CD4-positive, alpha-beta T cell treated with Interleukin-12 subunit alpha and Interleukin-12 subunit beta, for 1 hour (primary cell): ENCODE measurements at regions not wholly inside any gene's neighbourhood (a gene's known extent, or its start where the extent isn't known, plus 50 kb on each side); places are given as distances from the start of the nearest gene placed in this dataset.
"Not testable (repeated sequence)": the region's sequence is repeated elsewhere in the genome, so short reads cannot be mapped to it uniquely, and the experiment has no call there.

Experiments
- DNase-seq: peaks from one replicate; pipeline ENCODE4 v3.0.0-alpha.2; 2020

- no peak for DNase-seq
Measured at GRCh38 chr18:79596446-79597175, 83.0 kb upstream of the CTDP1 start.

- no peak for DNase-seq
Measured at GRCh38 chr18:79597176-79597830, 82.3 kb upstream of the CTDP1 start.

GRCh38 chr18:79597831-79598632, 81.6 kb upstream of the CTDP1 start:
- DNase-seq: no peak

GRCh38 chr18:79598633-79599175, 80.9 kb upstream of the CTDP1 start:
- DNase-seq: no peak

GRCh38 chr18:79599441-79599931, 80.1 kb upstream of the CTDP1 start:
- DNase-seq: no peak

- DNase-seq: no peak
Measured at GRCh38 chr18:79600141-79600540, 79.5 kb upstream of the CTDP1 start.

GRCh38 chr18:79600596-79600995, 79.0 kb upstream of the CTDP1 start:
- no peak for DNase-seq

- no peak for DNase-seq
Measured at GRCh38 chr18:79601234-79601633, 78.4 kb upstream of the CTDP1 start.

- DNase-seq: no peak
Measured at GRCh38 chr18:79603321-79604204, 76.0 kb upstream of the CTDP1 start.

GRCh38 chr18:79604205-79604912, 75.2 kb upstream of the CTDP1 start:
- DNase-seq: no peak

GRCh38 chr18:79604913-79605880, 74.4 kb upstream of the CTDP1 start:
- no peak for DNase-seq

- not testable (repeated sequence) for DNase-seq
Measured at GRCh38 chr18:79606071-79606470, 73.5 kb upstream of the CTDP1 start.

GRCh38 chr18:79606621-79607331, 72.8 kb upstream of the CTDP1 start:
- DNase-seq: no peak

- DNase-seq: no peak
Measured at GRCh38 chr18:79607361-79607952, 72.1 kb upstream of the CTDP1 start.

GRCh38 chr18:79608069-79608468, 71.5 kb upstream of the CTDP1 start:
- DNase-seq: no peak

- no peak for DNase-seq
Measured at GRCh38 chr18:79608535-79608934, 71.1 kb upstream of the CTDP1 start.

GRCh38 chr18:79608999-79609461, 70.6 kb upstream of the CTDP1 start:
- DNase-seq: no peak

GRCh38 chr18:79609841-79610281, 69.7 kb upstream of the CTDP1 start:
- no peak for DNase-seq

- no peak for DNase-seq
Measured at GRCh38 chr18:79610461-79611039, 69.1 kb upstream of the CTDP1 start.
